Ovary (tissue), 3 donors: ENCODE measurements at regions not wholly inside any gene's neighbourhood (a gene's known extent, or its start where the extent isn't known, plus 50 kb on each side); places are given as distances from the start of the nearest gene placed in this dataset.

Experiments used
- CTCF ChIP-seq, 3 donors: fragments of 450-650 bp in 2 of 3; fragments of 200-600 bp in 1 of 3; IDR thresholded peaks; one replicate each; pipeline versions ENCODE4 v1.5.1 to v1.8.0; 2016 to 2022; ENCODE audit warnings: antibody characterized with exemption in 3 of 3, mild to moderate bottlenecking in 1 of 3
- POLR2A ChIP-seq: fragments of 450-650 bp; IDR thresholded peaks from one replicate; pipeline ENCODE4 v1.6.1; 2017; ENCODE audit warnings: antibody characterized with exemption, mild to moderate bottlenecking, moderate library complexity
- donor health status: DM: no; HTN: no; CAD: no.

GRCh38 chr6:69617163-69617562, 179.6 kb downstream of the LMBRD1 start:
- TF ChIP-seq CTCF (IDR thresholded peaks at IDR 0.05) (no peak), POLR2A (no peak)
